GM12892 (cell line): ENCODE measurements at regions not wholly inside any gene's neighbourhood (a gene's known extent, or its start where the extent isn't known, plus 50 kb on each side); places are given as distances from the start of the nearest gene placed in this dataset.
"Not testable (repeated sequence)": the region's sequence is repeated elsewhere in the genome, so short reads cannot be mapped to it uniquely, and the experiment has no call there.

ENCODE experiments used
- POLR2A ChIP-seq: IDR thresholded peaks from 2 replicates; pipeline ENCODE4 v1.6.1; 2011; ENCODE audit warnings: low read depth, low read length, control low read depth
- POLR2AphosphoS5 ChIP-seq: IDR thresholded peaks from 2 replicates; pipeline ENCODE4 v1.6.1; 2011; ENCODE audit warnings: low read depth, low read length, control low read depth
- TAF1 ChIP-seq: IDR thresholded peaks from 2 replicates; pipeline ENCODE4 v1.6.1; 2011; ENCODE audit warnings: low read depth, mild to moderate bottlenecking, control low read depth, low read length, borderline replicate concordance

- TF ChIP-seq POLR2AphosphoS5, TAF1, POLR2A: not testable (repeated sequence)
These were observed 89.9 kb upstream of the CREB1 start for GRCh38 chr2:207439881-207440280.
